GM21367 (cell line): ENCODE measurements at regions not wholly inside any gene's neighbourhood (a gene's known extent, or its start where the extent isn't known, plus 50 kb on each side); places are given as distances from the start of the nearest gene placed in this dataset.

ENCODE experiments used
- ATAC-seq: cut with Tn5 transposase; IDR thresholded peaks from one replicate; pipeline ENCODE4 v1.9.1; 2021; ENCODE audit not compliant: unreplicated experiment

- no peak for ATAC-seq
These were observed 413.4 kb downstream of the BCL11B start for GRCh38 chr14:98858561-98858960.

DNA sequence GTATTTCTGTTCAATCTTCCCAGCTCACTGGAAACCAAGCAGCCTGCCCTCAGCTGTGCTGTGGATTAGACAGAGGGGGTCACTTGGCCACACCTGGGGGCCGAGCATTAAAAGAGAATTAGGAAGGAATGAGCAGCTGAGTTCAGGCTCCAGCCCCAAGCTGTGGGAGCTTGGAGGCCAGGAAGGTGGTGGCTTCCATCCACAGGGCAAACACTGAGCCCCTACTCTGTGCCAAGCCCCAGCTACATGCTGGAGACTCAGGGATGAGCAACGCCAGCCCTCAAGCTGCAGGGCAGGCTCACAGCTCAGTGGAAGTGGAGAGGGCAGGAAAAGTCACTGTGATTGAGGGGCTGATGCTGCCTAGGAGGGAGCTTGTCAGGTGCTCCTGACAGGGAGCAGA, 412.7 kb downstream of the BCL11B start:
- no peak for ATAC-seq

GRCh38 chr14:98864211-98864610, 407.8 kb downstream of the BCL11B start:
- no peak for ATAC-seq

GRCh38 chr14:98867146-98867545, 404.9 kb downstream of the BCL11B start:
- ATAC-seq, result no peak

DNA sequence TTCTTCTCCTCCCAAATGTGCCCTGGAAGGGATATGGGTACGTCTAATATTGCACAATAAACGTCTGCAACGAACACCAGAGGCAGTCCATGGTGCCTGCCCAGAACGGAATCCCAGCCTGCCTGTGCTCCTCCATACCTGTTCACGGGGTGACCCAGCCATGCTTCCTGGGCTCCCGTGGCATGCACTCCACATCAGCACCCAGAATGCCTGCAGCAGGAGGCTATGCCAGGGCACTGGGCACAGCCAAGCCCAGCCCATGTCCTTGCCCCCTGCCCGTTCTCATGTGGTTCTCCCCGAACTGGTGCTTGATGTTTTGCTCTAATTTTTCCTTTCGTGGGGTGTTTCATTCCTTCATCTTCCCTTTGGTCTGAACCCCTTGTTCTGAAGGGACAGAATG, 404.3 kb downstream of the BCL11B start:
- no peak for ATAC-seq

DNA sequence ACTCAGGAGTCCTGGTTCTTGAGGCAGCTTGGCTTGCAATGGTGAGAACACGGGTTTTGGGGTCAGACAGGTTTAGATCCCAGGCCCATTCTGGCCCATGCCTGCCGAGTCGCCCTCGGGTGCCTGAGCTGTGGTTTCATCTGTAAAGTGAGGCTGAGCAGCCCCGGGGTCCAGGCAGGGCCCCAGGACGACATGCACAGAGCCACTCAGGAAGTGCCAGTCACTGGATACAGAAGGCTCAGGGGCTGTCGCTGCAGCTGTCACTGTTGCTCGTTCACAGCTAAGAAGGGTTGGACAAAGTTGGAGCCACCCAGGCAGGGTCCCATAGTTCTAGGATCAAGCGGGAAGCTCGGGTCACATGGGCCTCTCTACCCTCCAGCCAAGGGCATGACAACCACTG, 403.1 kb downstream of the BCL11B start:
- no peak for ATAC-seq

DNA sequence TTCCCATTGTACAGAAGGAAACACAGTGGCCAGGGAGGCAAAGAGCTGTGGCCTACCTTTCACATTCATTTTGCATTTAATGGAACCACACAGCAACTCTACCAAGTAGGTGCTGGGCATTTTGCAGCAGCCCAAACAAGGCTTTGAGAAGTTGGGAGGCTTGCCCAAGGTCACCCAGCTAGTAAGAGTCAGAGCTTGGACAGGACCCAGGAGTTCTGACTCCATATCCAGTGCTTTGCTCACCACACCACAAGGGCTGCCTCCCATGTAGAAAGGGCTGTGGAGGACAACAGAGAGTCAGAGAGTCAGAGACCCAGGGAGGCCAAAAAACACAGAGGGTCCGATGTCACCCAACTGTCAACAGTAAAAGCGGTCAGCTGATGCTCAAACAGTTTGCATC, 400.2 kb downstream of the BCL11B start:
- no peak for ATAC-seq

GRCh38 chr14:98877065-98877464, 394.9 kb downstream of the BCL11B start:
- ATAC-seq, result no peak

DNA sequence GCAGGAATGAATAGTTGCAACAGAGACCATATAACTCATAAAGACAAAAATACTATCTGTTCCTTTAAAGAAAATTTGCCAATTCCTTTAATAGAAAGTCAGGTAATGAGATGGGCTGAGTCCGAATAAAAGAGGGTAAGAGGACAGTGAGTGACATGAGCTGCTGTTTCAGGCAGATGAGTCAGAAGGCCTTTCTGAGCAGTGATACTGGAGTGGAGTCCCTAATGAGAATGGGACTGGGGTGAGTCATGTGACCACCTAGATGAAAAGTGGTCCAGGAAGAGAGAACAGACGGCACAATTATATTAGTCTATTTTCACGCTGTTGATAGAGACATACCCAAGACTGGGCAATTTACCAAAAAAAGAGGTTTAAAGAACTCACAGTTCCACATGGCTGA, 393.7 kb downstream of the BCL11B start:
- ATAC-seq, result no peak

GRCh38 chr14:98886982-98887381, 385.0 kb downstream of the BCL11B start:
- ATAC-seq, result no peak

- ATAC-seq, result no peak
These were observed 383.7 kb downstream of the BCL11B start for GRCh38 chr14:98888281-98888680.

GRCh38 chr14:98888927-98889835, 382.8 kb downstream of the BCL11B start:
- no peak for ATAC-seq

DNA sequence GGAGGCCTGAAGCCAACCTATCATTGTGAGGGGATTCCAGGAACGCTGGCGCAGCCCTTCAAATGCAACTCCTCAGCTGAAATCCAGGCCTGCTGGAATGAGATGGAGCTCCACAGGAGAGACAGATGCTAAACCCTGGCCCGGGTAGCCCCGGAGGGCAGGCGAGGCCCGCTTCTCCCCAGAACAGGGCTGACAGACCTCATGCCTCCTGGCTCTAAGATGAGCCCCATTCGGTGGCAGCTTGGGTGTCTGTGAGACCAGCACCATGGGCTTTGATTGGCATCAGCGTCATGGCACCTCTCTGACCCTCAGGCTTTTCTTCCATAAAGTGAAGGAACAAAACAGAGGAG, 382.2 kb downstream of the BCL11B start:
- no peak for ATAC-seq

- no peak for ATAC-seq
These were observed 381.2 kb downstream of the BCL11B start for GRCh38 chr14:98890556-98891340.

- ATAC-seq, result no peak
These were observed 378.3 kb downstream of the BCL11B start for GRCh38 chr14:98893675-98894074.

- ATAC-seq, result no peak
These were observed 377.4 kb downstream of the BCL11B start for GRCh38 chr14:98894600-98894999.

DNA sequence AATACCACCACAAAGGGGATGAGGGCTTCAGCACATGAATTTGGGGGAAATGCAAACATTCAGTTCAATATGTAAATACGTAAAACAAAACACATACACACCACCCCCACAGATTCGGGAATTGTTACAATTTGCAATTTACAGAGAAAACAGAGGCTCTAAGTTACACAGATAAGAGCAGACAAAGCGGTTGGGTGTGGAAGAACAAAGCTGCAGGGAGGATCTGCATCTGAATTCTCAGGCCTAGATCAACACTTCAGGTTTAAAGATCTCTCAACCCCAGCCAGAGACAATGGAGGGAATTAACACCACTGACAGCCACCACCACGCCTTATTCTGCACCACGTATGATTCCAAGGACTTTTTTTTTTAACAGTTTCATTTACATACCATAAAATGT, 375.5 kb downstream of the BCL11B start:
- no peak for ATAC-seq

DNA sequence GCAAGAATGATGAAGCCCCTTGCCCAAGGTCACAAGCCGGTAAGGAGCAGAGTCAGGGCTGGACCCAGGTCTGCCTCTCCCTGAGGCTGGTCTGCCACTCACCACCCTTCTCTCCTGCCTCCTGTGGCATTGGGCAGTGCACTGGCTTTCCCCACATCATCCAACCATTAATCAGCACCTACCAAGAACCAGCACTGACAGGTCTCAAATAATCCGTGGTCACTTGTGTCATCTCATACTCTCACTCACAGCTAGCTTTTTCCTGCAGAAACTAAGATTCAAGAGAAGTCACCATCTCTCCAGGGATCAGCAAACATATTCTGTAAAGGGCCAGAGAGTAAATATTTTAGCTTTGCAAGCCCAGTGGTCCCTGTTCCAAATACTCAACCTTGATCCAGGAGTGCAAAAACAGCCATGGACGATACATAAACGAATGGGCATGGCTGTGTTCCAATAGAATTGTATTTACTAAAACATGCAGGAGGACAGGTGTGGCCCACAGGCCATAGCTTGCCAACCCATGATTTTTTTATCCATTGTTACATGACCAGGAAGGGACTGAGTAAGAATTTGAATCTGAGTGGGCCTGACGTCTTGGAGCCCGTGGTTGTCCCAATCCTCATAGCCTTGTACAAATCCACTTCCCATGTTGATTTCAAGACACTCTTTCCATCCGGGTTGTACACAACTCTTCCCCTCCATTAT, 374.2 kb downstream of the BCL11B start:
- ATAC-seq, result no peak

DNA sequence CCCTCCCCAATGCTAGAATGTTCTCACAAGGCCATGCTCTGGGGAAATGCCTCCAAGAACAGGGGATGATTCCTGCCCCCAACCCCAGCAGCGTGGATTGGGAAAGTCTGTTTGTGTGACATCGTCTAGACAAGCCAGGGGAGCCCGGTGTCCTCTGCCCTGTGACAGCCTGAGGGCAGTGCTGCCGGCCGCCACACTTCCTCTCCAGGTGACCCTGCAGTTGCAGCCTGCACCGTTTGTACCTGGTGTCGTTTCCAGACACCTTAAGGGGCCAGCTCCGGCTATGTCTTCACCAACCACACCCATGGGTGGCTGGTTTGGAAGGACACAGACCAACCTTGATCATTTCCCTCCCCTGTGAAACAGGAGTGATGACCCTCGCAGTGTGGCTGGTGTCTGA, 372.6 kb downstream of the BCL11B start:
- no peak for ATAC-seq

DNA sequence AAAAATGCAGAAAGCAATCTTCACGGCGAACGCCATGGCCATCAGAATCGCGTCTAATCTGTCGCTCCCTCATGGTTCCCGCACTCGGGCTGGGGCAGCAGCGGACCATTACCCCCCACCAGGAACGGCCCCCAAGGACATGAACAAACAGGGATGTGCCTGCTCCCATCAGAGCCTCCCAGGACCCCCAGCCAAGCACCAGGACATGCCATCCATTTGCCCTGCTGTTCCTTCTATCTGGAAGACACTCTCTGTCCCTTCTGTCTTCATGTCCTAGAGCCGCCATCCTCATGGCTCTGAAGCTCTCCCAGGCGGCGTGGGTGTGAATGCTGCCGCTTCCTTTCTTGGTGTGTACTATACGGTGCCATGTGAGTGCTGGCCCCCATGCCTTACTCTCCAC, 371.8 kb downstream of the BCL11B start:
- ATAC-seq, result no peak

- ATAC-seq, result no peak
These were observed 371.2 kb downstream of the BCL11B start for GRCh38 chr14:98900798-98901197.
